CD4-positive, CD25-positive, alpha-beta regulatory T cell (primary cell): ENCODE measurements at regions not wholly inside any gene's neighbourhood (a gene's known extent, or its start where the extent isn't known, plus 50 kb on each side); places are given as distances from the start of the nearest gene placed in this dataset.
"Not testable (repeated sequence)": the region's sequence is repeated elsewhere in the genome, so short reads cannot be mapped to it uniquely, and the experiment has no call there.

ENCODE experiments used
- ATAC-seq, 2 donors: fragments of 150-1000 bp; cut with Tn5 transposase; one replicate each; pipeline ENCODE4 v1.10.0; 2021; ENCODE audit warnings: low read depth in 2 of 2, moderate number of reproducible peaks in 2 of 2, moderate library complexity in 1 of 2
- DNase-seq, 3 donors: peaks; one replicate each; pipeline versions ENCODE4 v3.0.0 to v3.0.0-alpha.2; 2012 to 2022; ENCODE audit warnings: mixed read lengths in 1 of 3
- H3K27ac ChIP-seq: one replicate; pipeline ENCODE4 v1.7.0; 2013; ENCODE audit warnings: mild to moderate bottlenecking, low read length; ENCODE audit not compliant: insufficient read depth, poor library complexity, severe bottlenecking
- H3K27me3 ChIP-seq: one replicate; pipeline ENCODE4 v1.7.0; 2013; ENCODE audit warnings: low read length; ENCODE audit not compliant: control insufficient read depth, insufficient read depth
- H3K36me3 ChIP-seq: one replicate; pipeline ENCODE4 v1.7.0; 2013; ENCODE audit warnings: mild to moderate bottlenecking, low read length, moderate library complexity; ENCODE audit not compliant: control insufficient read depth, insufficient read depth
- H3K4me1 ChIP-seq: 2 replicates; pipeline ENCODE4 v1.7.0; 2013; ENCODE audit warnings: mild to moderate bottlenecking, low read length; ENCODE audit not compliant: insufficient read depth, control insufficient read depth, poor library complexity, severe bottlenecking
- H3K4me3 ChIP-seq: one replicate; pipeline ENCODE4 v1.7.0; 2013; ENCODE audit warnings: low read depth, mild to moderate bottlenecking, low read length, moderate library complexity
- H3K9me3 ChIP-seq, 2 experiments: 1 replicate in 1 of 2; 2 replicates in 1 of 2; pipeline ENCODE4 v1.7.0; 2013; ENCODE audit warnings: low read length in 2 of 2, mild to moderate bottlenecking in 1 of 2, moderate library complexity in 1 of 2; ENCODE audit not compliant: control insufficient read depth in 2 of 2
- H3K27ac Mint-ChIP-seq, 3 donors: one replicate each; pipeline ENCODE4 v1.8.0; 2020 to 2022; ENCODE audit warnings: mild to moderate bottlenecking in 3 of 3, mixed read lengths in 3 of 3, moderate library complexity in 2 of 3
- H3K27me3 Mint-ChIP-seq: one replicate; pipeline ENCODE4 v1.8.0; 2022; ENCODE audit warnings: mild to moderate bottlenecking, mixed read lengths
- H3K36me3 Mint-ChIP-seq: one replicate; pipeline ENCODE4 v1.8.0; 2020; ENCODE audit warnings: mixed read lengths
- H3K4me1 Mint-ChIP-seq, 4 donors: one replicate each; pipeline ENCODE4 v1.8.0; 2020 to 2022; ENCODE audit warnings: mixed read lengths in 4 of 4, mild to moderate bottlenecking in 1 of 4
- H3K4me3 Mint-ChIP-seq, 4 donors: one replicate each; pipeline ENCODE4 v1.8.0; 2020 to 2022; ENCODE audit warnings: mild to moderate bottlenecking in 4 of 4, mixed read lengths in 4 of 4, moderate library complexity in 3 of 4
- H3K9me3 Mint-ChIP-seq, 7 donors: one replicate each; pipeline ENCODE4 v1.8.0; 2020 to 2022; ENCODE audit warnings: mixed read lengths in 7 of 7, mild to moderate bottlenecking in 3 of 7, moderate library complexity in 2 of 7

GRCh38 chr10:45540589-45540988 lies 132.0 kb downstream of the ZFAND4 start:
- not testable (repeated sequence) for H3K36me3 ChIP-seq, DNase-seq, H3K27me3 Mint-ChIP-seq, H3K9me3 Mint-ChIP-seq, H3K4me3 ChIP-seq, H3K4me3 Mint-ChIP-seq, H3K4me1 ChIP-seq, H3K36me3 Mint-ChIP-seq, H3K9me3 ChIP-seq, H3K27ac Mint-ChIP-seq, ATAC-seq, H3K27me3 ChIP-seq, H3K27ac ChIP-seq
- peaks cover 8 to 23% (median 20%) of the 10 kb centered on the region in 4 donors for H3K4me1 Mint-ChIP-seq

DNA sequence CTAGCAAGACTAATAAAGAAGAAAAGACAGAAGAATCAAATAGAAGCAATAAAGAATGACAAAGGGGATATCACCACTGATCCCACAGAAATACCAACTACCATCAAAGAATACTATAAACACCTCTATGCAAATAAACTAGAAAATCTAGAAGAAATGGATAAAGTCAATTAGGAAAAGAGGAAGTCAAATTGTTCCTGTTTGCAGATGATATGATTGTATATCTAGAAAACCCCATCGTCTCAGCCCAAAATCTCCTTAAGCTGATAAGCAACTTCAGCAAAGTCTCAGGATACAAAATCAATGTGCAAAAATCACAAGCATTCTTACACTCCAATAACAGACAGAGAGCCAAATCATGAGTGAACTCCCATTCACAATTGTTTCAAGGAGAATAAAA lies 133.0 kb downstream of the ZFAND4 start:
- not testable (repeated sequence) for DNase-seq, H3K27me3 Mint-ChIP-seq, H3K27ac ChIP-seq, ATAC-seq, H3K9me3 Mint-ChIP-seq, H3K36me3 ChIP-seq, H3K27ac Mint-ChIP-seq, H3K4me3 ChIP-seq, H3K27me3 ChIP-seq, H3K9me3 ChIP-seq, H3K36me3 Mint-ChIP-seq, H3K4me1 ChIP-seq
- H3K4me3 Mint-ChIP-seq: peak overlapping the region in 1 of 4 donors; percentile 4
- H3K4me1 Mint-ChIP-seq: peaks cover 8 to 28% (median 16%) of the 10 kb centered on the region in 4 donors

GRCh38 chr10:45534572-45534971 lies 138.0 kb downstream of the ZFAND4 start:
- no peaks in the 10 kb centered on the region for H3K27me3 Mint-ChIP-seq
- no peak overlapping the region for H3K27ac Mint-ChIP-seq
- H3K36me3 Mint-ChIP-seq: peaks cover 29% of the 10 kb centered on the region
- Histone ChIP-seq H3K4me1 (no peaks in the 10 kb centered on the region), H3K4me3 (no peak overlapping the region), H3K9me3 (no peaks in the 10 kb centered on the region), H3K36me3 (peaks cover 17% of the 10 kb centered on the region), H3K27me3 (no peaks in the 10 kb centered on the region), H3K27ac (no peak overlapping the region)
- H3K4me1 Mint-ChIP-seq: peaks cover 18 to 37% (median 26%) of the 10 kb centered on the region in 4 donors
- no peak for ATAC-seq
- DNase-seq: no peak
- peaks cover 0 to 7% (median 0%) of the 10 kb centered on the region in 7 donors for H3K9me3 Mint-ChIP-seq
- no peak overlapping the region for H3K4me3 Mint-ChIP-seq

GRCh38 chr10:45532480-45532879 lies 140.1 kb downstream of the ZFAND4 start:
- no peak for DNase-seq
- Histone ChIP-seq H3K9me3 (no peaks in the 10 kb centered on the region), H3K4me1 (no peaks in the 10 kb centered on the region), H3K36me3 (peaks cover 17% of the 10 kb centered on the region), H3K27me3 (no peaks in the 10 kb centered on the region), H3K4me3 (no peak overlapping the region), H3K27ac (no peak overlapping the region)
- no peak overlapping the region for H3K27ac Mint-ChIP-seq
- no peak overlapping the region for H3K4me3 Mint-ChIP-seq
- H3K36me3 Mint-ChIP-seq: peaks cover 38% of the 10 kb centered on the region
- peaks cover 0 to 7% (median 0%) of the 10 kb centered on the region in 7 donors for H3K9me3 Mint-ChIP-seq
- H3K27me3 Mint-ChIP-seq: peaks cover 2% of the 10 kb centered on the region
- H3K4me1 Mint-ChIP-seq: peaks cover 24 to 48% (median 31%) of the 10 kb centered on the region in 4 donors
- no peak for ATAC-seq

DNA sequence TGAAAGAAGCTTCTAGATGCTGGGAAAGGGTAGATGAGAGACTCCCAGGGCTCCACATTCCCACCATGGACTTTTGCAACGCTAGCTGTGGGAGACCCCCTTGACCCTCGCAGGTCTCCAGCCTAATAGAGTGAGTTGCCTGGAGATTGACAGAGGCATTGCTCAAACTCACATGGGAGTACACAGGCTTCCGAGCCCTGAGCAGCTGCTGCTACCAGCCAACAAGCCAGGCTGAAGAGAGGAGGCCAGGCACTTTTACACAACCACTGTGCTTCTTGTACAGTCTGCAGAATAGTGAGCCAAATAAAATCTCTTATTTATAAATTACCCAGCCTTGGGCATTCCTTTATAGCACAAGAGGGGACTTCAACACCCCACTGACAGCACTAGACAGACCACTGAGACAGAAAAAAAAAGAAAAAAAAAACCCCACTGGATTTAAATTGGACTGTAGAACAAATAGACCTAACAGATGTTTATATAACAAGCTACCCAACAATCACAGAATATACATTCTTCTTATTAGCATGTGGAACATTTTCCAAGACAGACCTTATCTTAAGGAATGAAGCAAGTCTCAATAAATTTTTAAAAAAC lies 146.2 kb downstream of the ZFAND4 start:
- no peaks in the 10 kb centered on the region for H3K36me3 ChIP-seq
- no peak overlapping the region for H3K4me3 ChIP-seq
- H3K27ac ChIP-seq: no peak overlapping the region
- Mint-ChIP-seq H3K4me3 (no peak overlapping the region), H3K27ac (no peak overlapping the region), H3K4me1 (peaks cover 17 to 39% (median 29%) of the 10 kb centered on the region in 4 donors), H3K27me3 (peaks cover 4% of the 10 kb centered on the region), H3K36me3 (peaks cover 32% of the 10 kb centered on the region), H3K9me3 (peaks cover 0 to 6% (median 0%) of the 10 kb centered on the region in 7 donors)
- no peaks in the 10 kb centered on the region for H3K9me3 ChIP-seq
- no peak for DNase-seq
- H3K4me1 ChIP-seq: no peaks in the 10 kb centered on the region
- H3K27me3 ChIP-seq: no peaks in the 10 kb centered on the region
- ATAC-seq: no peak

DNA sequence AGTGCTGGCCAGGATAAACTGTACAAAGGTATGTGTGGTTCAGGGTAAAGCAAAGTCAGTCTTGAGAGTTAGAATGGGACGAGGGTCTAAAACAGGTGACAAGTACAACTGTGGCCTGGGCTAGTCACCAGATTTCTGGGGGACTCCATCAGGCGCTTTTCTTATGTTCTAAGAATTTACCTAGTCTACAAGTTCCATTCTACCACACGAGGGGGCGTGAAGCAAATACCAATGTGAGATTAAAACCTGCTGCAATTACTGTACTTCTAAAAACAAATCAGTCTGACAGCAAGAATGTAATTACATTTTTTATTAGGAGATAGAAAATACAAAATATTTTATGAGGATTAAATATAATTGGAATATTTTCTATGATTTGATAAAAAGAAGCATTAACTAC lies 146.5 kb downstream of the ALOX5 start:
- DNase-seq: no peak
- Mint-ChIP-seq H3K4me1 (peaks cover 10 to 33% (median 19%) of the 10 kb centered on the region in 4 donors), H3K9me3 (no peaks in the 10 kb centered on the region), H3K27me3 (peaks cover 4% of the 10 kb centered on the region), H3K4me3 (no peak overlapping the region), H3K27ac (no peak overlapping the region), H3K36me3 (peaks cover 7% of the 10 kb centered on the region)
- H3K27ac ChIP-seq: no peak overlapping the region
- no peaks in the 10 kb centered on the region for H3K27me3 ChIP-seq
- H3K4me3 ChIP-seq: no peak overlapping the region
- no peaks in the 10 kb centered on the region for H3K9me3 ChIP-seq
- H3K36me3 ChIP-seq: no peaks in the 10 kb centered on the region
- no peak for ATAC-seq
- no peaks in the 10 kb centered on the region for H3K4me1 ChIP-seq

DNA sequence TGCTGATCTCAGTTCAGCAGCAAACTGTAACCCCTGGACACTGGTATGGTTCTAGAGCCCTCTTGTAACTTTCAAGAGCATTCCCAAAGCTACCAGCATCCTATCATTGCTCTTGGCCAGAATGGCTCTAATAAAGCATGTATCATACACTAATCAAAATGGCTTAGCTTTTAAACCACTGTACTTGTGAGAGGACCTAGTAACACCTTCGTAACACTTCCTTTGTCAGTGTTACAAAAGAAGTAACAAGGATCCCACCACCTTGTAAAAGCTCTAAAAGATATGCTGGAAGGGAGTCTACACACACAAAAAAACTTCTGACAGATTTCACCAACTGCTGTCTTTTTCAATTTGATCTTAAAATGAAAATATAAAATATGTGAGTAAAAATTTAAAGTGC lies 144.7 kb downstream of the ALOX5 start:
- ATAC-seq (no peak), DNase-seq (no peak)
- Histone ChIP-seq H3K9me3 (no peaks in the 10 kb centered on the region), H3K4me1 (no peaks in the 10 kb centered on the region), H3K27me3 (no peaks in the 10 kb centered on the region), H3K4me3 (no peak overlapping the region), H3K27ac (no peak overlapping the region), H3K36me3 (no peaks in the 10 kb centered on the region)
- H3K27me3 Mint-ChIP-seq: peaks cover 4% of the 10 kb centered on the region
- peaks cover 14% of the 10 kb centered on the region for H3K36me3 Mint-ChIP-seq
- H3K27ac Mint-ChIP-seq: peak overlapping the region in 1 of 3 donors; percentile 35
- H3K4me3 Mint-ChIP-seq: no peak overlapping the region
- no peaks in the 10 kb centered on the region for H3K9me3 Mint-ChIP-seq
- H3K4me1 Mint-ChIP-seq: peaks cover 20 to 33% (median 27%) of the 10 kb centered on the region in 4 donors

GRCh38 chr10:45515630-45516029 lies 141.6 kb downstream of the ALOX5 start:
- Mint-ChIP-seq H3K27me3 (peaks cover 4% of the 10 kb centered on the region), H3K9me3 (no peaks in the 10 kb centered on the region), H3K4me1 (peaks cover 20 to 26% (median 23%) of the 10 kb centered on the region in 4 donors), H3K27ac (no peak overlapping the region), H3K4me3 (no peak overlapping the region), H3K36me3 (peaks cover 14% of the 10 kb centered on the region)
- Histone ChIP-seq H3K4me3 (no peak overlapping the region), H3K27ac (no peak overlapping the region), H3K36me3 (no peaks in the 10 kb centered on the region), H3K4me1 (no peaks in the 10 kb centered on the region), H3K27me3 (no peaks in the 10 kb centered on the region), H3K9me3 (no peaks in the 10 kb centered on the region)
- DNase-seq: no peak
- ATAC-seq: no peak
